Neutrophil (primary cell): ENCODE measurements at regions not wholly inside any gene's neighbourhood (a gene's known extent, or its start where the extent isn't known, plus 50 kb on each side); places are given as distances from the start of the nearest gene placed in this dataset.

Experiments
- H3K27ac ChIP-seq: fragments of 200-600 bp; sonication (generic); 2 replicates; pipeline ENCODE4 v1.5.1; 2016; ENCODE audit warnings: mild to moderate bottlenecking, moderate library complexity
- H3K27me3 ChIP-seq: fragments of 200-600 bp; sonication (generic); 2 replicates; pipeline ENCODE4 v1.6.0; 2016; ENCODE audit warnings: mild to moderate bottlenecking
- H3K36me3 ChIP-seq: fragments of 200-600 bp; sonication (generic); 2 replicates; pipeline ENCODE4 v1.5.1; 2017
- H3K4me1 ChIP-seq, 2 experiments: fragments of 200-600 bp in 1 of 2; sonication (generic) in 1 of 2; 1 replicate in 1 of 2; 2 replicates in 1 of 2; pipeline versions ENCODE4 v1.5.1 to v1.6.1; 2013 to 2016; ENCODE audit warnings: low read depth in 1 of 2, low read length in 1 of 2, mild to moderate bottlenecking in 1 of 2, moderate library complexity in 1 of 2; ENCODE audit not compliant: control insufficient read depth in 1 of 2, insufficient read depth in 1 of 2
- H3K4me3 ChIP-seq, 2 experiments: fragments of 200-600 bp in 1 of 2; sonication (generic) in 1 of 2; 1 replicate in 1 of 2; 2 replicates in 1 of 2; pipeline ENCODE4 v1.5.1; 2013 to 2016; ENCODE audit warnings: low read depth in 1 of 2, low read length in 1 of 2, mild to moderate bottlenecking in 1 of 2, moderate library complexity in 1 of 2
- H3K9me3 ChIP-seq: fragments of 200-600 bp; sonication (generic); 2 replicates; pipeline ENCODE4 v1.5.1; 2016
- TF ChIP-seq, protein P1 (sequence below): fragments of 200-600 bp; sonication (generic); IDR thresholded peaks from 2 replicates; pipeline ENCODE4 v1.5.1; 2016; ENCODE audit warnings: antibody characterized with exemption

DNA sequence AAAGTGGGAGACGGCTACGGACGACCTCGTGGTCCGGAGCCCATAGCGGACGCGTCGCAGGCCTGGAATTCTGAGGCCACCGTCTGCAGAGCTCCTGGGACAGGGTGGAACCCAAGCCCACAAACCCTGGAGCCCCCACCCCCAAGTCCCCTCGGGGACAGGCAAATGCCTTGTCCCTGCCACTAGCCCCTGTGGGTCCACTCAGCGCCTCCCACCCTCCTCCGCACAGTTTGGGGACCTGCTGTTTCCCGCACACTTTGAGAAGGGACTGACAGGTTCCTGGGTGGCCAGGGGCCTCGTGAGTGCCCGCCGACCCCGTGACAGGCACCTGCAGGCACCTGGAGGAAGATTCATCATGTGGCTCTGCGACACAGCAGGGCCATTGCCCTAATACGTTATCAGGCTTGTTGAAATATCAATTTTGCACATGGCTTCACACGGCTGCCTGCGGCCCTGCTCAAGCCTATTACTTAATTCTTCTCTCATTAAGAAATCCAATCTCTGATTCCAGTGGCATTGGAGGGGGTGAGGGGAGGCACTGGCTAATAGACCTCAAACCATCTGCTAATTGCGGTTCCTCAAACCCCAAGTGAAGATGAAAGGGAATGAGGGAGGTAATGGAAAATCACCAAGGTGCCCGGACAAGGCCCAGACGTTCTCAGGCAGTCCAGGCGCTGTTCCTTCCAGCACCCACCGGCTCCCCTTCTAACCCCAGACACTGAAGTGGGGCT lies 672.5 kb downstream of the BRD1 start:
- no peaks in the 10 kb centered on the region for H3K9me3 ChIP-seq
- H3K27ac ChIP-seq = no peak overlapping the region
- no peaks in the 10 kb centered on the region for H3K27me3 ChIP-seq
- TF ChIP-seq, protein P1, sequence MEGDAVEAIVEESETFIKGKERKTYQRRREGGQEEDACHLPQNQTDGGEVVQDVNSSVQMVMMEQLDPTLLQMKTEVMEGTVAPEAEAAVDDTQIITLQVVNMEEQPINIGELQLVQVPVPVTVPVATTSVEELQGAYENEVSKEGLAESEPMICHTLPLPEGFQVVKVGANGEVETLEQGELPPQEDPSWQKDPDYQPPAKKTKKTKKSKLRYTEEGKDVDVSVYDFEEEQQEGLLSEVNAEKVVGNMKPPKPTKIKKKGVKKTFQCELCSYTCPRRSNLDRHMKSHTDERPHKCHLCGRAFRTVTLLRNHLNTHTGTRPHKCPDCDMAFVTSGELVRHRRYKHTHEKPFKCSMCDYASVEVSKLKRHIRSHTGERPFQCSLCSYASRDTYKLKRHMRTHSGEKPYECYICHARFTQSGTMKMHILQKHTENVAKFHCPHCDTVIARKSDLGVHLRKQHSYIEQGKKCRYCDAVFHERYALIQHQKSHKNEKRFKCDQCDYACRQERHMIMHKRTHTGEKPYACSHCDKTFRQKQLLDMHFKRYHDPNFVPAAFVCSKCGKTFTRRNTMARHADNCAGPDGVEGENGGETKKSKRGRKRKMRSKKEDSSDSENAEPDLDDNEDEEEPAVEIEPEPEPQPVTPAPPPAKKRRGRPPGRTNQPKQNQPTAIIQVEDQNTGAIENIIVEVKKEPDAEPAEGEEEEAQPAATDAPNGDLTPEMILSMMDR = no peak
- H3K4me3 ChIP-seq = no peak overlapping the region
- H3K4me1 ChIP-seq = no peaks in the 10 kb centered on the region
- H3K36me3 ChIP-seq = no peaks in the 10 kb centered on the region

DNA sequence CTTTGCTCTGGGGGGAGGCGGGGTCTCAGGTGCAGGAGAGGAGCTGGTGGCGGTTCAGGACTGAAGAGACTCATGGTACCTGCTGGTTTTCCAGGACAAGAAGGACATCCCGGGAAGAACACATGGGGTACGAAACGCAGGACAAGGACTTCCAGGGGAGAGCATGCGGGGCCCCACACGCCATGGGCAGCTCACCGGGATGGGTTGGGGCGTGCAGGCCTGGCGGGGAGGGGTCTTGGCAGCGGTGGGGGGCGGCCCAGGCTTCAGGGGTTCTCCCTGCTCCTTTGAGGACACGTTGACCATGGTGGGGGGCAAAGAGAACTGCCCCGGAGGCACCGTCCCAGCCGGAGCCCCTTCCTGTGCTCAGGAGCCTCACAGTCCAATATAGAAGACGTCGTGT lies 673.2 kb downstream of the BRD1 start:
- Histone ChIP-seq H3K27me3 (no peaks in the 10 kb centered on the region), H3K27ac (no peak overlapping the region), H3K9me3 (no peaks in the 10 kb centered on the region), H3K4me3 (no peak overlapping the region), H3K4me1 (no peaks in the 10 kb centered on the region), H3K36me3 (no peaks in the 10 kb centered on the region)
- TF ChIP-seq, protein P1 = no peak

DNA sequence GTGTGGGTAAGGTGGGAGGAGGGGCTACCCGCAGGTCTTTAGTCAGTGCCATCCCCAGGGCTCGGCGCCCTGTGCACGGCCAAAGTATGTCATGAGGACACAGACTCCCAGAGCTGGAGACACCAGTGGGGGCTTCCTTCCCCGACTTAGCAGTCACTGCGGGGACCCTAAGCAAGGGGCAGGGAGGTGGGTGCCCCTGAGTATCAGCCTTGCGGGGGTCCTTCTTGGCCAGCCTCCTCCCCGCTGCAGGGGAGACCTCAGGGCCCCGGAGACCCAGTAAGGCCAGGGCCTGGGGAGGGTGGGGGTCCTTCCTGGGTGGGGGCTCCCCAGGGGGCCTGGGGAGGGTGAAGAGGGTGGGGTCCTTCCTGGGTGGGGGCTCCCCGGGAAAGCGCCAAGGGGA lies 673.8 kb downstream of the BRD1 start:
- Histone ChIP-seq H3K27me3 (no peaks in the 10 kb centered on the region), H3K36me3 (no peaks in the 10 kb centered on the region), H3K4me1 (no peaks in the 10 kb centered on the region), H3K9me3 (no peaks in the 10 kb centered on the region), H3K4me3 (no peak overlapping the region), H3K27ac (no peak overlapping the region)
- TF ChIP-seq, protein P1 = no peak

DNA sequence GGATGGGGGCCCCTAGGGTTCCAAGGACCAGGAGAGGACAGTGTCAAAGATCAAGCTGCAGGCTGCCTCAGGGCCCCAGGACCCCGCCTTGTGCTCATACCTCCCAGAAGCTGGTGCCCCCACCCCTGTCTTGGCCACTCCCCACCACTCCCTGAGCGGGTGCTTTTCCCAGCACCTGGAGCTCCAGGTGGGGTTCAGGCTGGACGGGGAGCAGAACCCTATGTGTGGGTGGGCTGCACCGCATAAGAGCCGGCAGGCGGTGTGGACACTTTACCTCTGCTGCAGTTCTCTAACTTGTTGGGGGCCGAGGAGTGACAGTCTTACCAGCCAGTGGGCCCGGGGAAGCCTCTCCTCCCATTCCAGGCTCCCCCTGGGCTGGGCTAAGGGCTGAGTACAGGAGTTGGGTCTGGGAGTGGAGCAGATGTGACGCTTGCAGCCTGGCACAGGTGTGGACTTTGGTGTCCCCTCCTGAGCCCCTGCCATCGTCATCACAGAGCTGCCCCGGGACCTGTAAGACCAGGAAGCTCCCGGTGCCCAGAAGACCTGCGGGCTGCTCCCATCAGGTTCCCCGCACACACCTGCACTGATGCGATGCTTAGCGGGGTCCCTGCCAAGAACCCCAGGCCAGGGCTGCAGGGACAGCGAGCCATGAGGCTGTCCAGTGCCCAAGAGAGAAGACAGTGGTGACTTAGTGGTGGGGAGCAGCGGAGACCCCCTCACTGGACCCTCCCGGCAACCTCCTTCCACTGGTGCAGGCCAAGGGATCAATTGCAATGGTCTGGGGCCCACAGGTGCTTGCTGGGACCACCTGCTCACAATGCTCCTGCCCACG lies 674.5 kb downstream of the BRD1 start:
- Histone ChIP-seq H3K36me3 (no peaks in the 10 kb centered on the region), H3K27ac (no peak overlapping the region), H3K4me1 (no peaks in the 10 kb centered on the region), H3K4me3 (no peak overlapping the region), H3K27me3 (no peaks in the 10 kb centered on the region), H3K9me3 (no peaks in the 10 kb centered on the region)
- TF ChIP-seq, protein P1 = no peak

DNA sequence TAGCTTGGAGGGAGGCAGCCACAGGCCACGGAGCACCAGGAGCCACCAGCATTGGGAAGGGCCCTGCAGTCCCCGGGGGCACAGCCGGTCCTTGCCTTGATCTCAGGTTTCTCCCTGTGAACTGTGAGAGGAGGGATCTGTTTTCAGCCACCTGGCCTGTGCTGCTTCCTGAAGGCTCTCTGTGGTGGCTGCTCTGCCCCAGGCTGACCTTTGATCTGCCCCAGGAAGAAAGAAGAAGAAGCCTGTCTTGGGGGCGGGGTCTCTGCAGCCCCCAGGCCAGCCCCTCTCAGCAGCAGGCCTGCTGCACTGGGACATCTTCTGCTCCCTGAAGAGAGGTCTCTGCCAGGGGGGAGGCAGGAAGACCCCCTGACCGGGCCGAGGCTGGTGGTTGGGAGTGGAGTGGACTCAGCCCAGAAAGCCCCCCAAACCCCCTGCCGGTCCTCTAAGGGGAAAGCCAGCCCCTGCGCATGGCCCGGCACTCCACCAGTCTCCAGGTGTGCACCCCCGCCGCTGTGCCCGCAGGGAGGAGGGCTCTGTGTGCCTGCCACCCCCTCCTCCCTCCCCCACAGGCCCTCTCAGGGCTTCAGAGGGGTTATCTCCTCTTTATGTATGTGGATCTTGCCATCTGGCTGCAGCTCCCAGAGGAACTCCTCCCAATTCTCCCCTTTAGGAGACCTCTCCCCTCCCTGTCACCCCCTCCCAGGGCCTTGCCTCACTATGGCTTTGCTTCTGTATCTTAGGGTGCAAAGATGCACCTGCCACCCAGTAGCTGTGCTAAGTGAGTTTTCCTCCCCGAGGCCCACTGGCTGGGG lies 675.3 kb downstream of the BRD1 start:
- no peaks in the 10 kb centered on the region for H3K4me1 ChIP-seq
- no peaks in the 10 kb centered on the region for H3K9me3 ChIP-seq
- TF ChIP-seq, protein P1 = no peak
- H3K27ac ChIP-seq = no peak overlapping the region
- H3K27me3 ChIP-seq = no peaks in the 10 kb centered on the region
- H3K4me3 ChIP-seq = no peak overlapping the region
- H3K36me3 ChIP-seq = no peaks in the 10 kb centered on the region
